Mammary epithelial cell (primary cell): ENCODE measurements at regions not wholly inside any gene's neighbourhood (a gene's known extent, or its start where the extent isn't known, plus 50 kb on each side); places are given as distances from the start of the nearest gene placed in this dataset.

Experiments used
- EZH2 ChIP-seq: IDR thresholded peaks from 2 replicates; pipeline ENCODE4 v1.6.1; 2012; ENCODE audit warnings: low read length, inconsistent platforms, borderline replicate concordance
- TF ChIP-seq, protein P1 (sequence below), 2 donors: IDR thresholded peaks in 1 of 2; conservative IDR thresholded peaks in 1 of 2; 2 replicates each; pipeline ENCODE4 v1.5.1; 2011 to 2012; ENCODE audit warnings: inconsistent platforms in 2 of 2, low read length in 2 of 2, mild to moderate bottlenecking in 2 of 2, control low read depth in 1 of 2, low read depth in 1 of 2; ENCODE audit not compliant: insufficient read depth in 1 of 2; ENCODE audit errors: extremely low read depth in 1 of 2

DNA sequence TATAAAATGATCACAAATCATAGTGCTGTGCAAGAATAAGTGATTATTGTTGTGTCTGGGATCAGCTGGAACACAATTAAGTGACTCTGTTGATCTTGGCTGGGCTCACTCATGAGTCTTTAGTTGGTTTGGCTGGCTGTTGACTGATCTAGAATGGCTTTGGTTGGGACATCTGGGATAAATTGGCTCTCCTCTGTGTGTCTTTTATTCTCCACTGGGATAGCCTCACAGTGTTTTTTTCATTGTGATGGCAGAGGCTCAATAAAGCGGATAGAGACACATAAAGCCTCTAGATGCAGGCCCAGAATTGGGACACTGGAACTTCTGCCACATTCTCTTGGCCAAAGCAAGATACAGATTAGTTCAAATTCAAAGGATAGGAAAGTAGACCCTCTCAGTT, 735.6 kb downstream of the PDCD6IP start:
- TF ChIP-seq, protein P1, sequence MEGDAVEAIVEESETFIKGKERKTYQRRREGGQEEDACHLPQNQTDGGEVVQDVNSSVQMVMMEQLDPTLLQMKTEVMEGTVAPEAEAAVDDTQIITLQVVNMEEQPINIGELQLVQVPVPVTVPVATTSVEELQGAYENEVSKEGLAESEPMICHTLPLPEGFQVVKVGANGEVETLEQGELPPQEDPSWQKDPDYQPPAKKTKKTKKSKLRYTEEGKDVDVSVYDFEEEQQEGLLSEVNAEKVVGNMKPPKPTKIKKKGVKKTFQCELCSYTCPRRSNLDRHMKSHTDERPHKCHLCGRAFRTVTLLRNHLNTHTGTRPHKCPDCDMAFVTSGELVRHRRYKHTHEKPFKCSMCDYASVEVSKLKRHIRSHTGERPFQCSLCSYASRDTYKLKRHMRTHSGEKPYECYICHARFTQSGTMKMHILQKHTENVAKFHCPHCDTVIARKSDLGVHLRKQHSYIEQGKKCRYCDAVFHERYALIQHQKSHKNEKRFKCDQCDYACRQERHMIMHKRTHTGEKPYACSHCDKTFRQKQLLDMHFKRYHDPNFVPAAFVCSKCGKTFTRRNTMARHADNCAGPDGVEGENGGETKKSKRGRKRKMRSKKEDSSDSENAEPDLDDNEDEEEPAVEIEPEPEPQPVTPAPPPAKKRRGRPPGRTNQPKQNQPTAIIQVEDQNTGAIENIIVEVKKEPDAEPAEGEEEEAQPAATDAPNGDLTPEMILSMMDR (conservative IDR thresholded peaks at IDR 0.05 in 1 of 2, IDR thresholded peaks at IDR 0.05 in 1 of 2; ENCODE audit: extremely low read depth in 1 of 2, insufficient read depth in 1 of 2, low read depth in 1 of 2, low read length in 2 of 2), result no peak
- TF ChIP-seq EZH2, result no peak
